DND-41 (cell line): ENCODE measurements at regions not wholly inside any gene's neighbourhood (a gene's known extent, or its start where the extent isn't known, plus 50 kb on each side); places are given as distances from the start of the nearest gene placed in this dataset.

Source experiments
- ATAC-seq: fragments of 200-7000 bp; cut with Tn5 transposase; 3 replicates; pipeline ENCODE4 v1.9.1; 2021; ENCODE audit warnings: low read depth; ENCODE audit not compliant: insufficient read depth
- DNase-seq: peaks from one replicate; pipeline ENCODE4 v3.0.0-alpha.2; 2020
- H2AFZ ChIP-seq: 2 replicates; pipeline ENCODE4 v1.6.0; 2012; ENCODE audit warnings: low read depth, low read length
- H3K27ac ChIP-seq: 2 replicates; pipeline ENCODE4 v1.5.1; 2012; ENCODE audit warnings: low read length, inconsistent platforms
- H3K27me3 ChIP-seq: fragments of 200-600 bp; sonication (generic); 2 replicates; pipeline ENCODE4 v1.6.0; 2012; ENCODE audit warnings: low read length, mild to moderate bottlenecking, inconsistent platforms; ENCODE audit not compliant: insufficient read depth, poor library complexity
- H3K36me3 ChIP-seq: 2 replicates; pipeline ENCODE4 v1.5.1; 2012; ENCODE audit warnings: low read length, inconsistent platforms; ENCODE audit not compliant: insufficient read depth
- H3K4me1 ChIP-seq: 2 replicates; pipeline ENCODE4 v1.5.1; 2012; ENCODE audit warnings: mild to moderate bottlenecking, low read length; ENCODE audit not compliant: insufficient read depth
- H3K4me2 ChIP-seq: 2 replicates; pipeline ENCODE4 v1.6.0; 2012; ENCODE audit warnings: mild to moderate bottlenecking, moderate library complexity, low read length, inconsistent platforms; ENCODE audit not compliant: insufficient read depth
- H3K4me3 ChIP-seq, 2 experiments: fragments of 200-600 bp in 1 of 2; shearing (Covaris generic) in 1 of 2; 2 replicates each; pipeline ENCODE4 v1.5.1; 2012 to 2016; ENCODE audit warnings: inconsistent platforms in 2 of 2, low read length in 2 of 2, mild to moderate bottlenecking in 2 of 2, low read depth in 1 of 2, moderate library complexity in 1 of 2
- H3K79me2 ChIP-seq: 2 replicates; pipeline ENCODE4 v1.6.0; 2012; ENCODE audit warnings: low read length, inconsistent platforms; ENCODE audit not compliant: insufficient read depth
- H3K9ac ChIP-seq: 2 replicates; pipeline ENCODE4 v1.6.0; 2012; ENCODE audit warnings: low read depth, mild to moderate bottlenecking, inconsistent platforms, low read length, moderate library complexity
- H3K9me3 ChIP-seq: 2 replicates; pipeline ENCODE4 v1.5.1; 2012; ENCODE audit warnings: low read length, moderate library complexity, mild to moderate bottlenecking, inconsistent platforms; ENCODE audit not compliant: insufficient read depth, severe bottlenecking
- H4K20me1 ChIP-seq: 2 replicates; pipeline ENCODE4 v1.6.0; 2012; ENCODE audit warnings: low read length; ENCODE audit not compliant: insufficient read depth
- EZH2 ChIP-seq: IDR thresholded peaks from 3 replicates; pipeline ENCODE4 v1.6.1; 2012; ENCODE audit warnings: borderline replicate concordance, low read depth, mild to moderate bottlenecking, moderate library complexity, low read length, inconsistent platforms; ENCODE audit not compliant: severe bottlenecking
- TF ChIP-seq, protein P1 (sequence below): IDR thresholded peaks from 2 replicates; pipeline ENCODE4 v1.5.1; 2012; ENCODE audit warnings: borderline replicate concordance, low read length, moderate library complexity, mild to moderate bottlenecking; ENCODE audit not compliant: poor library complexity, severe bottlenecking; ENCODE audit errors: extremely low read depth

DNA sequence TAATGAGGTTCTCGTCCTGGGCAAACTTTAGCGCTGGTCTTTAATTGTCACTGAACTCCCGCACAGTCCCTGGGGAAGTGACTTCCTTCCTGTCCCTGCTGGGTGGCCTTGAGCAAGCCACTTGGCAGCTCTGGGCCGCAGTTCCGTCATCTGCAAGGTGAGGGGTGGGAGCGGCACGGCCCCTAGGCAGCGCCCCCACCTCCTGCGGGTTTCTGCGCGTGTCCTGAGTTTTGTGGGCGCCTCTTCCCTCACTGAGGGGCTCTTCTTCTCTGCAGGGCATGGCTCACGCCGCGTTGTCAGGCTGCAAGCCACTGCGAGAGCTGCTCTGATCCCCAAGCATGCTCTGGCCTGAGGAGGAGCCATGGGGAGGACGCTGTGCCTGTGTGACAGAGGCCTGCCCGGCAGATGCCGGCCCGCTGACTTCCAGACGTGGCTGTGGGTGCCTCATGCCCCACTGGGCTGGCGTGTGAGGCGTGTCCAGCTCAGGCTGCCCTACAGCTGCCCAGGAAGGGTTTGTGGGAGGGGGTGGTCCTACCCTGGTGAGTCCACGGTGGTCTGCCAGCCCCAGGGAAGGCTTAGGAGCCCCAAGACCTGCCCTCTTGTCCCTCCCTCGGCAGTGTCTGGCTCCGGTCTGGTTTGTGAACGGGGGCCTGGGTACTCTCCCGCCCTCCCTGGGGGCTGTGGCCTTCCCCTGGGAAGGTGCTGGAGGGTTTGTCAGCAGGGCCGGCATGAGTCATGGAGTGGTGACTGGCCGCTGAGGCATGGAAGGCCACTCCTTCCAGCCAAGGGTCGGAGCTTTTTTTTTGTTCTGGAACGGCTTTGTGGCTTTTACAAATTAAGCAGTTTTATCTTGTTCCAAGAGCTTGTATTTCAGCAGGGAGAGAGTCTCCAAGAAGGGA, 182.0 kb downstream of the SEC14L1 start:
- Histone ChIP-seq H3K4me1 (peaks cover 32% of the 10 kb centered on the region), H3K79me2 (no peaks in the 10 kb centered on the region), H3K9ac (no peak overlapping the region), H3K9me3 (no peaks in the 10 kb centered on the region), H3K4me2 (no peak overlapping the region), H3K27ac (no peak overlapping the region), H3K27me3 (no peaks in the 10 kb centered on the region), H4K20me1 (peaks cover 18% of the 10 kb centered on the region), H2AFZ (no peak overlapping the region), H3K4me3 (no peak overlapping the region), H3K36me3 (no peaks in the 10 kb centered on the region)
- DNase-seq (no peak), ATAC-seq (no peak)
- TF ChIP-seq, protein P1, sequence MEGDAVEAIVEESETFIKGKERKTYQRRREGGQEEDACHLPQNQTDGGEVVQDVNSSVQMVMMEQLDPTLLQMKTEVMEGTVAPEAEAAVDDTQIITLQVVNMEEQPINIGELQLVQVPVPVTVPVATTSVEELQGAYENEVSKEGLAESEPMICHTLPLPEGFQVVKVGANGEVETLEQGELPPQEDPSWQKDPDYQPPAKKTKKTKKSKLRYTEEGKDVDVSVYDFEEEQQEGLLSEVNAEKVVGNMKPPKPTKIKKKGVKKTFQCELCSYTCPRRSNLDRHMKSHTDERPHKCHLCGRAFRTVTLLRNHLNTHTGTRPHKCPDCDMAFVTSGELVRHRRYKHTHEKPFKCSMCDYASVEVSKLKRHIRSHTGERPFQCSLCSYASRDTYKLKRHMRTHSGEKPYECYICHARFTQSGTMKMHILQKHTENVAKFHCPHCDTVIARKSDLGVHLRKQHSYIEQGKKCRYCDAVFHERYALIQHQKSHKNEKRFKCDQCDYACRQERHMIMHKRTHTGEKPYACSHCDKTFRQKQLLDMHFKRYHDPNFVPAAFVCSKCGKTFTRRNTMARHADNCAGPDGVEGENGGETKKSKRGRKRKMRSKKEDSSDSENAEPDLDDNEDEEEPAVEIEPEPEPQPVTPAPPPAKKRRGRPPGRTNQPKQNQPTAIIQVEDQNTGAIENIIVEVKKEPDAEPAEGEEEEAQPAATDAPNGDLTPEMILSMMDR = no peak
- TF ChIP-seq EZH2 = no peak

GRCh38 chr17:77323413-77324171, 182.8 kb downstream of the SEC14L1 start:
- no peaks in the 10 kb centered on the region for H3K9me3 ChIP-seq
- H3K27me3 ChIP-seq = no peaks in the 10 kb centered on the region
- peaks cover 18% of the 10 kb centered on the region for H4K20me1 ChIP-seq
- H2AFZ ChIP-seq = no peak overlapping the region
- no peaks in the 10 kb centered on the region for H3K36me3 ChIP-seq
- H3K79me2 ChIP-seq = no peaks in the 10 kb centered on the region
- TF ChIP-seq, protein P1 = no peak
- no peak for TF ChIP-seq EZH2
- no peak overlapping the region for H3K9ac ChIP-seq
- DNase-seq (peak; percentile 56), ATAC-seq (0 out of 3 replicates have a peak, but pooled peaks have one; percentile 28)
- H3K27ac ChIP-seq = no peak overlapping the region
- peaks cover 32% of the 10 kb centered on the region for H3K4me1 ChIP-seq
- H3K4me3 ChIP-seq = no peak overlapping the region
- H3K4me2 ChIP-seq = no peak overlapping the region

DNA sequence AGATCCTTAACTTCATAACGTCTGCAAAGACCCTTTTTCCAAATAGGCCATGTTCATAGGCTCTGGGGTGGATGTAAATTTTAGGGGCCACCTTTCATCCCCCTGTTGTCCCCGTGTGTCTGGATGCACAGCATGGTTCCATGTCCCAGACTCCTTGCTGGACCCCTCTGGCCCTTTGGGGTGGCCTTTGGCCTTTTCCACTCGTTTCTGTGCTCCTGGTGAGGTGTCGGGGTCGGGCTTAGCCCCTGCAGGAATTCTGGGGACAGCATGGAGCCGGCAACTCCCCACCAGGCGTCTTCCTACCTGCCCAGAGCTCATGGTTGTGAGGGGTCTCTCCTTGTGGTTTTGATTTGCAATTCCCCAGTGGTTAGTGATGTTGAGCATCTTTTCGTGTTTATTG, 183.5 kb downstream of the SEC14L1 start:
- Histone ChIP-seq H3K36me3 (no peaks in the 10 kb centered on the region), H3K4me1 (peaks cover 32% of the 10 kb centered on the region), H3K79me2 (no peaks in the 10 kb centered on the region), H3K4me3 (no peak overlapping the region), H3K27me3 (no peaks in the 10 kb centered on the region), H3K9ac (no peak overlapping the region), H3K27ac (0 out of 2 replicates have a peak overlapping the region, but pooled peaks have one; percentile 31), H2AFZ (no peak overlapping the region), H4K20me1 (peaks cover 18% of the 10 kb centered on the region), H3K9me3 (no peaks in the 10 kb centered on the region), H3K4me2 (no peak overlapping the region)
- TF ChIP-seq, protein P1 = no peak
- TF ChIP-seq EZH2 = no peak
- no peak for DNase-seq
- no peak for ATAC-seq
